T-cell (primary cell): ENCODE measurements at regions not wholly inside any gene's neighbourhood (a gene's known extent, or its start where the extent isn't known, plus 50 kb on each side); places are given as distances from the start of the nearest gene placed in this dataset.

Source experiments
- ATAC-seq, 4 experiments: fragments of 200-7000 bp in 3 of 4; fragments of 150-1000 bp in 1 of 4; cut with Tn5 transposase; replicated peaks in 1 of 4; 1 replicate in 3 of 4; 2 replicates in 1 of 4; pipeline ENCODE4 v1.10.0; 2021; ENCODE audit warnings: moderate library complexity in 3 of 4, mild to moderate bottlenecking in 2 of 4, moderate number of reproducible peaks in 1 of 4
- CTCF ChIA-PET, 2 donors: fragments of 300-600 bp; sonication (Branson Sonifier 250); formaldehyde crosslinking; loops; one replicate each; lab custom pipeline; 2022; ENCODE audit warnings: antibody characterized with exemption in 2 of 2; lab: Charles Lee
- POLR2A ChIA-PET, 2 donors: fragments of 300-600 bp; sonication (Branson Sonifier 250); formaldehyde crosslinking; loops; one replicate each; lab custom pipeline; 2022; ENCODE audit warnings: antibody characterized with exemption in 2 of 2; lab: Charles Lee
- DNase-seq, 35 experiments: peaks; one replicate each; pipeline versions ENCODE4 v3.0.0 to v3.0.0-alpha.2; 2013 to 2023
- H3K27ac ChIP-seq: one replicate; pipeline ENCODE4 v1.5.1; 2013; ENCODE audit warnings: low read length
- H3K27me3 ChIP-seq, 2 experiments: replicated peaks in 1 of 2; 1 replicate in 1 of 2; 2 replicates in 1 of 2; pipeline versions ENCODE4 v1.6.1 to v1.7.0; 2013; ENCODE audit warnings: low read length in 1 of 2, mixed read lengths in 1 of 2; ENCODE audit not compliant: control insufficient read depth in 2 of 2, insufficient read depth in 2 of 2; ENCODE audit errors: extremely low read depth in 1 of 2
- H3K36me3 ChIP-seq, 2 donors: 1 replicate in 1 of 2; 2 replicates in 1 of 2; pipeline versions ENCODE4 v1.6.1 to v1.7.0; 2013; ENCODE audit warnings: low read length in 1 of 2; ENCODE audit not compliant: control insufficient read depth in 2 of 2, insufficient read depth in 1 of 2; ENCODE audit errors: extremely low read depth in 1 of 2
- H3K4me1 ChIP-seq, 2 experiments: 1 replicate in 1 of 2; 2 replicates in 1 of 2; pipeline versions ENCODE4 v1.6.1 to v1.7.0; 2013; ENCODE audit warnings: low read length in 2 of 2, mixed read lengths in 1 of 2; ENCODE audit not compliant: insufficient read depth in 2 of 2, control insufficient read depth in 1 of 2; ENCODE audit errors: extremely low read depth in 1 of 2
- H3K4me3 ChIP-seq, 2 donors: 1 replicate in 1 of 2; 2 replicates in 1 of 2; pipeline versions ENCODE4 v1.5.1 to v1.7.0; 2013; ENCODE audit warnings: mild to moderate bottlenecking in 2 of 2, low read length in 1 of 2, moderate library complexity in 1 of 2; ENCODE audit not compliant: control insufficient read depth in 1 of 2; ENCODE audit errors: extremely low read depth in 1 of 2
- H3K9me3 ChIP-seq: 2 replicates; pipeline ENCODE4 v1.7.0; 2013
- H3K27ac Mint-ChIP-seq, 2 donors: one replicate each; pipeline ENCODE4 v1.8.0; 2020 to 2021; ENCODE audit warnings: mild to moderate bottlenecking in 2 of 2, mixed read lengths in 2 of 2
- H3K27me3 Mint-ChIP-seq, 2 donors: one replicate each; pipeline ENCODE4 v1.8.0; 2021 to 2022; ENCODE audit warnings: mixed read lengths in 2 of 2
- H3K36me3 Mint-ChIP-seq: one replicate; pipeline ENCODE4 v1.8.0; 2021; ENCODE audit warnings: mixed read lengths
- H3K4me1 Mint-ChIP-seq, 3 donors: one replicate each; pipeline ENCODE4 v1.8.0; 2020 to 2022; ENCODE audit warnings: mixed read lengths in 3 of 3, mild to moderate bottlenecking in 1 of 3
- H3K4me3 Mint-ChIP-seq, 3 donors: one replicate each; pipeline ENCODE4 v1.8.0; 2020 to 2022; ENCODE audit warnings: mild to moderate bottlenecking in 3 of 3, mixed read lengths in 3 of 3, moderate library complexity in 3 of 3
- H3K9me3 Mint-ChIP-seq, 3 donors: one replicate each; pipeline ENCODE4 v1.8.0; 2020 to 2022; ENCODE audit warnings: mixed read lengths in 3 of 3
- WGBS: methylation state at CpG from one replicate; pipeline ENCODE4 v1.1.5; 2013; ENCODE audit warnings: missing lambda C conversion rate; ENCODE audit not compliant: insufficient coverage; 5-methylcytosine and 5-hydroxymethylcytosine counted together

- POLR2A ChIA-PET: no interaction called here
- 90% methylated on average over 21 of the region's 23 CpGs for WGBS
Measured at GRCh38 chr15:98163319-98164045, 203.0 kb downstream of the ARRDC4 start.

GRCh38 chr15:98164571-98164970 is 204.1 kb downstream of the ARRDC4 start:
- no CpG with 5 or more reads among the region's 1 CpG for WGBS
- H3K27me3 Mint-ChIP-seq: peaks cover 0 to 3% of the 10 kb centered on the region in 2 donors

More at GRCh38 chr15:98163319-98164045, 203.0 kb downstream of the ARRDC4 start:
- Mint-ChIP-seq H3K36me3 (no peaks in the 10 kb centered on the region), H3K27ac (no peak overlapping the region), H3K4me1 (peaks cover 14 to 21% (median 14%) of the 10 kb centered on the region in 3 donors), H3K9me3 (no peaks in the 10 kb centered on the region), H3K27me3 (peaks cover 0 to 3% of the 10 kb centered on the region in 2 donors), H3K4me3 (no peak overlapping the region)
- Histone ChIP-seq H3K36me3 (no peaks in the 10 kb centered on the region), H3K27me3 (peaks cover 0 to 11% of the 10 kb centered on the region in 2 experiments), H3K9me3 (no peaks in the 10 kb centered on the region), H3K4me3 (no peak overlapping the region), H3K27ac (no peak overlapping the region), H3K4me1 (peaks cover 7 to 11% of the 10 kb centered on the region in 2 experiments)
- CTCF ChIA-PET: no interaction called here
- no peak for ATAC-seq
- DNase-seq: no peak

GRCh38 chr15:98164986-98165385 is 204.5 kb downstream of the ARRDC4 start:
- Histone ChIP-seq H3K4me1 (peaks cover 4 to 9% of the 10 kb centered on the region in 2 experiments), H3K36me3 (no peaks in the 10 kb centered on the region), H3K4me3 (no peak overlapping the region), H3K9me3 (no peaks in the 10 kb centered on the region), H3K27me3 (peaks cover 0 to 10% of the 10 kb centered on the region in 2 experiments), H3K27ac (no peak overlapping the region)
- Mint-ChIP-seq H3K9me3 (no peaks in the 10 kb centered on the region), H3K27ac (no peak overlapping the region), H3K4me3 (no peak overlapping the region), H3K36me3 (no peaks in the 10 kb centered on the region), H3K4me1 (peaks cover 10 to 12% (median 10%) of the 10 kb centered on the region in 3 donors), H3K27me3 (peaks cover 0 to 3% of the 10 kb centered on the region in 2 donors)
- POLR2A ChIA-PET: no interaction called here
- ATAC-seq (no peak), DNase-seq (no peak)
- CTCF ChIA-PET: no interaction called here
- WGBS: 69% methylated on average over 4 of the region's 6 CpGs

More at GRCh38 chr15:98164571-98164970, 204.1 kb downstream of the ARRDC4 start:
- no peak overlapping the region for H3K27ac Mint-ChIP-seq
- no peak overlapping the region for H3K4me3 Mint-ChIP-seq
- Histone ChIP-seq H3K36me3 (no peaks in the 10 kb centered on the region), H3K27ac (no peak overlapping the region), H3K4me3 (no peak overlapping the region), H3K27me3 (peaks cover 0 to 11% of the 10 kb centered on the region in 2 experiments), H3K9me3 (no peaks in the 10 kb centered on the region), H3K4me1 (peaks cover 7 to 11% of the 10 kb centered on the region in 2 experiments)
- no peak for ATAC-seq
- H3K36me3 Mint-ChIP-seq: no peaks in the 10 kb centered on the region
- ChIA-PET POLR2A (no interaction called here), CTCF (no interaction called here)
- H3K9me3 Mint-ChIP-seq: no peaks in the 10 kb centered on the region
- DNase-seq: no peak
- peaks cover 14 to 15% (median 14%) of the 10 kb centered on the region in 3 donors for H3K4me1 Mint-ChIP-seq

GRCh38 chr15:98167722-98168268 is 207.3 kb downstream of the ARRDC4 start:
- H3K9me3 Mint-ChIP-seq: no peaks in the 10 kb centered on the region
- Histone ChIP-seq H3K4me1 (no peaks in the 10 kb centered on the region), H3K27ac (no peak overlapping the region), H3K4me3 (no peak overlapping the region), H3K36me3 (no peaks in the 10 kb centered on the region), H3K27me3 (peaks cover 0 to 8% of the 10 kb centered on the region in 2 experiments), H3K9me3 (no peaks in the 10 kb centered on the region)
- DNase-seq (no peak), ATAC-seq (no peak)
- no CpG with 5 or more reads among the region's 4 CpGs for WGBS
- no peak overlapping the region for H3K27ac Mint-ChIP-seq
- no peaks in the 10 kb centered on the region for H3K4me1 Mint-ChIP-seq
- ChIA-PET CTCF (no interaction called here), POLR2A (no interaction called here)
- H3K36me3 Mint-ChIP-seq: no peaks in the 10 kb centered on the region
- H3K4me3 Mint-ChIP-seq: no peak overlapping the region
- H3K27me3 Mint-ChIP-seq: peaks cover 0 to 4% of the 10 kb centered on the region in 2 donors

GRCh38 chr15:98169551-98169950 is 209.0 kb downstream of the ARRDC4 start:
- Histone ChIP-seq H3K9me3 (no peaks in the 10 kb centered on the region), H3K4me1 (no peaks in the 10 kb centered on the region), H3K4me3 (no peak overlapping the region), H3K36me3 (no peaks in the 10 kb centered on the region), H3K27ac (no peak overlapping the region), H3K27me3 (no peaks in the 10 kb centered on the region)
- Mint-ChIP-seq H3K9me3 (no peaks in the 10 kb centered on the region), H3K4me1 (no peaks in the 10 kb centered on the region), H3K27me3 (peaks cover 0 to 5% of the 10 kb centered on the region in 2 donors), H3K27ac (no peak overlapping the region), H3K4me3 (no peak overlapping the region), H3K36me3 (no peaks in the 10 kb centered on the region)
- CTCF ChIA-PET: interaction anchor here in 1 of 2 donors (0.6 kb wide), 2 partner anchors 29 to 41 kb away, joined by 3 read pairs; no protein-coding TSS in a partner anchor
- 63% methylated on average over 4 of the region's 9 CpGs for WGBS
- ATAC-seq (no peak), DNase-seq (peak in 10 of 35 experiments; percentile 1 to 37 (median 13))
- POLR2A ChIA-PET: no interaction called here

- no peak overlapping the region for H3K27ac Mint-ChIP-seq
- peaks cover 3 to 14% (median 10%) of the 10 kb centered on the region in 3 donors for H3K4me1 Mint-ChIP-seq
- Histone ChIP-seq H3K4me1 (no peaks in the 10 kb centered on the region), H3K9me3 (no peaks in the 10 kb centered on the region), H3K27ac (no peak overlapping the region), H3K27me3 (no peaks in the 10 kb centered on the region), H3K36me3 (no peaks in the 10 kb centered on the region), H3K4me3 (no peak overlapping the region)
- peaks cover 4 to 12% of the 10 kb centered on the region in 2 donors for H3K27me3 Mint-ChIP-seq
- no peaks in the 10 kb centered on the region for H3K36me3 Mint-ChIP-seq
- 8% methylated on average over 2 of the region's 3 CpGs for whole genome bisulfite sequencing
- ATAC-seq (no peak), DNase-seq (no peak)
- CTCF ChIA-PET: no interaction called here
- H3K4me3 Mint-ChIP-seq: no peak overlapping the region
- POLR2A ChIA-PET: no interaction called here
- no peaks in the 10 kb centered on the region for H3K9me3 Mint-ChIP-seq
Measured at GRCh38 chr15:98174286-98174685, 213.8 kb downstream of the ARRDC4 start.
